ENCODE measurements at regions not wholly inside any gene's neighbourhood (a gene's known extent, or its start where the extent isn't known, plus 50 kb on each side); places are given as distances from the start of the nearest gene placed in this dataset.

- TF ChIP-seq BCL11A (tag by site-specific recombination; IDR thresholded peaks at IDR 0.05; ENCODE audit: low read depth): no peak
- no peak for TF ChIP-seq ZNF791 (tag by site-specific recombination; IDR thresholded peaks at IDR 0.05)
- TF ChIP-seq CTCF (tag by site-specific recombination; IDR thresholded peaks at IDR 0.05): no peak
These were observed 395.2 kb downstream of the MID1IP1 start for GRCh38 chrX:39196192-39197102.

Measured in HEK293 (cell line).